ENCODE measurements at regions not wholly inside any gene's neighbourhood (a gene's known extent, or its start where the extent isn't known, plus 50 kb on each side); places are given as distances from the start of the nearest gene placed in this dataset.

- Histone ChIP-seq H4K20me1 (replicated peaks; ENCODE audit: control insufficient read depth, insufficient read depth, low read length) (no peaks in the 10 kb centered on the region), H3K9ac (ENCODE audit: insufficient read depth in 1 of 2, low read depth in 2 of 2, low read length in 2 of 2) (no peak overlapping the region), H3K4me1 (replicated peaks in 1 of 2; ENCODE audit: control insufficient read depth in 2 of 2, insufficient read depth in 2 of 2, low read length in 2 of 2) (no peaks in the 10 kb centered on the region), H2AFZ (ENCODE audit: low read depth, low read length) (no peak overlapping the region), H3K27me3 (ENCODE audit: control insufficient read depth in 2 of 2, insufficient read depth in 2 of 2, low read length in 2 of 2) (no peaks in the 10 kb centered on the region), H3K27ac (ENCODE audit: extremely low read depth, low read depth, low read length) (no peak overlapping the region), H3K4me3 (no peak overlapping the region), H3K4me2 (ENCODE audit: insufficient read depth, low read length) (no peak overlapping the region), H3K36me3 (ENCODE audit: control insufficient read depth, insufficient read depth, low read length) (no peaks in the 10 kb centered on the region), H3K9me3 (replicated peaks; ENCODE audit: control insufficient read depth, insufficient read depth, low read depth, low read length) (no peaks in the 10 kb centered on the region), H3K9me1 (ENCODE audit: control insufficient read depth, insufficient read depth, low read length) (no peaks in the 10 kb centered on the region), H3K79me2 (ENCODE audit: control insufficient read depth, insufficient read depth, low read length) (no peaks in the 10 kb centered on the region)
- ChIA-PET CTCF (ENCODE audit: low intra/inter-chr PET ratio) (no interaction called here), POLR2A (no interaction called here)
- DNase-seq (ENCODE audit: extremely low read depth in 1 of 4, low spot score in 3 of 4) (no peak), FAIRE-seq (no peak), ATAC-seq (no peak)
- in situ Hi-C loops (cut with MboI) (no loop called here), intact Hi-C loops (cut with micrococcal nuclease) (no loop called here)
- no TSS peak for BruUV-seq (replicated peaks)
- WGBS (ENCODE audit: insufficient coverage, low coverage, missing lambda C conversion rate), result 5% methylated on average over 2 of the region's 2 CpGs
- TF ChIP-seq DMBX1 (CRISPR knock-in tag; IDR thresholded peaks at IDR 0.05; ENCODE audit: borderline replicate concordance) (no peak), RBM39 (optimal IDR thresholded peaks at IDR 0.05; ENCODE audit: low read depth, low read length) (no peak), PATZ1 (CRISPR knock-in tag; IDR thresholded peaks at IDR 0.05; ENCODE audit: borderline replicate concordance) (no peak), PHF20 (IDR thresholded peaks at IDR 0.05; ENCODE audit: partially characterized antibody) (no peak), CBX1 (IDR thresholded peaks at IDR 0.05; ENCODE audit: low read depth) (no peak), SIN3A (IDR thresholded peaks at IDR 0.05; ENCODE audit: borderline replicate concordance in 2 of 2, control insufficient read depth in 1 of 2, low read depth in 2 of 2, low read length in 2 of 2) (no peak), ASH1L (IDR thresholded peaks at IDR 0.05; ENCODE audit: borderline replicate concordance, low read depth, partially characterized antibody) (no peak)
- TF ChIP-seq, protein P1, sequence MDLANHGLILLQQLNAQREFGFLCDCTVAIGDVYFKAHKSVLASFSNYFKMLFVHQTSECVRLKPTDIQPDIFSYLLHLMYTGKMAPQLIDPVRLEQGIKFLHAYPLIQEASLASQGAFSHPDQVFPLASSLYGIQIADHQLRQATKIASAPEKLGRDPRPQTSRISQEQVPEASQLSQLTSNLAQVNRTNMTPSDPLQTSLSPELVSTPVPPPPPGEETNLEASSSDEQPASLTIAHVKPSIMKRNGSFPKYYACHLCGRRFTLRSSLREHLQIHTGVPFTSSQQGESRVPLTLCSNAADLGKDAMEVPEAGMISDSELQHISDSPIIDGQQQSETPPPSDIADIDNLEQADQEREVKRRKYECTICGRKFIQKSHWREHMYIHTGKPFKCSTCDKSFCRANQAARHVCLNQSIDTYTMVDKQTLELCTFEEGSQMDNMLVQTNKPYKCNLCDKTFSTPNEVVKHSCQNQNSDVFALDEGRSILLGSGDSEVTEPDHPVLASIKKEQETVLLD (IDR thresholded peaks at IDR 0.05), result no peak
- TF ChIP-seq, protein P2, sequence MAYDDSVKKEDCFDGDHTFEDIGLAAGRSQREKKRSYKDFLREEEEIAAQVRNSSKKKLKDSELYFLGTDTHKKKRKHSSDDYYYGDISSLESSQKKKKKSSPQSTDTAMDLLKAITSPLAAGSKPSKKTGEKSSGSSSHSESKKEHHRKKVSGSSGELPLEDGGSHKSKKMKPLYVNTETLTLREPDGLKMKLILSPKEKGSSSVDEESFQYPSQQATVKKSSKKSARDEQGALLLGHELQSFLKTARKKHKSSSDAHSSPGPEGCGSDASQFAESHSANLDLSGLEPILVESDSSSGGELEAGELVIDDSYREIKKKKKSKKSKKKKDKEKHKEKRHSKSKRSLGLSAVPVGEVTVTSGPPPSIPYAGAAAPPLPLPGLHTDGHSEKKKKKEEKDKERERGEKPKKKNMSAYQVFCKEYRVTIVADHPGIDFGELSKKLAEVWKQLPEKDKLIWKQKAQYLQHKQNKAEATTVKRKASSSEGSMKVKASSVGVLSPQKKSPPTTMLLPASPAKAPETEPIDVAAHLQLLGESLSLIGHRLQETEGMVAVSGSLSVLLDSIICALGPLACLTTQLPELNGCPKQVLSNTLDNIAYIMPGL (CRISPR knock-in tag; IDR thresholded peaks at IDR 0.05), result no peak
- TF ChIP-seq, protein P3, sequence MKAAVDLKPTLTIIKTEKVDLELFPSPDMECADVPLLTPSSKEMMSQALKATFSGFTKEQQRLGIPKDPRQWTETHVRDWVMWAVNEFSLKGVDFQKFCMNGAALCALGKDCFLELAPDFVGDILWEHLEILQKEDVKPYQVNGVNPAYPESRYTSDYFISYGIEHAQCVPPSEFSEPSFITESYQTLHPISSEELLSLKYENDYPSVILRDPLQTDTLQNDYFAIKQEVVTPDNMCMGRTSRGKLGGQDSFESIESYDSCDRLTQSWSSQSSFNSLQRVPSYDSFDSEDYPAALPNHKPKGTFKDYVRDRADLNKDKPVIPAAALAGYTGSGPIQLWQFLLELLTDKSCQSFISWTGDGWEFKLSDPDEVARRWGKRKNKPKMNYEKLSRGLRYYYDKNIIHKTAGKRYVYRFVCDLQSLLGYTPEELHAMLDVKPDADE (conservative IDR thresholded peaks at IDR 0.05; ENCODE audit: control insufficient read depth, low read depth, low read length), result no peak
These were observed 114.1 kb upstream of the NWD2 start for GRCh38 chr4:37130465-37130864.
